Bronchial epithelial cell (primary cell): ENCODE measurements at regions not wholly inside any gene's neighbourhood (a gene's known extent, or its start where the extent isn't known, plus 50 kb on each side); places are given as distances from the start of the nearest gene placed in this dataset.

Experiments used
- DNase-seq: peaks from one replicate; pipeline ENCODE4 v3.0.0-alpha.2; 2010; ENCODE audit warnings: low read depth
- FAIRE-seq: peaks from 2 replicates; lab custom pipeline; 2011; peaks lifted over from hg19 to GRCh38; lab: Jason Lieb, UNC
- H3K27me3 ChIP-seq: 2 replicates; pipeline ENCODE4 v1.5.1; 2011; ENCODE audit warnings: low read length; ENCODE audit not compliant: control insufficient read depth, insufficient read depth
- H3K36me3 ChIP-seq: 2 replicates; pipeline ENCODE4 v1.5.1; 2011; ENCODE audit warnings: low read length; ENCODE audit not compliant: control insufficient read depth, insufficient read depth
- H3K4me3 ChIP-seq: 2 replicates; pipeline ENCODE4 v1.5.1; 2011; ENCODE audit warnings: mild to moderate bottlenecking, low read depth, low read length, control low read depth
- TF ChIP-seq, protein P1 (sequence below): IDR thresholded peaks from 2 replicates; pipeline ENCODE4 v1.5.1; 2011; ENCODE audit warnings: mild to moderate bottlenecking, moderate library complexity, low read length, control low read depth, inconsistent platforms; ENCODE audit not compliant: insufficient read depth, severe bottlenecking

- no peaks in the 10 kb centered on the region for H3K27me3 ChIP-seq
- H3K36me3 ChIP-seq, result no peaks in the 10 kb centered on the region
- no peak overlapping the region for H3K4me3 ChIP-seq
- DNase-seq (peak; percentile 70), FAIRE-seq (no peak)
- TF ChIP-seq, protein P1, sequence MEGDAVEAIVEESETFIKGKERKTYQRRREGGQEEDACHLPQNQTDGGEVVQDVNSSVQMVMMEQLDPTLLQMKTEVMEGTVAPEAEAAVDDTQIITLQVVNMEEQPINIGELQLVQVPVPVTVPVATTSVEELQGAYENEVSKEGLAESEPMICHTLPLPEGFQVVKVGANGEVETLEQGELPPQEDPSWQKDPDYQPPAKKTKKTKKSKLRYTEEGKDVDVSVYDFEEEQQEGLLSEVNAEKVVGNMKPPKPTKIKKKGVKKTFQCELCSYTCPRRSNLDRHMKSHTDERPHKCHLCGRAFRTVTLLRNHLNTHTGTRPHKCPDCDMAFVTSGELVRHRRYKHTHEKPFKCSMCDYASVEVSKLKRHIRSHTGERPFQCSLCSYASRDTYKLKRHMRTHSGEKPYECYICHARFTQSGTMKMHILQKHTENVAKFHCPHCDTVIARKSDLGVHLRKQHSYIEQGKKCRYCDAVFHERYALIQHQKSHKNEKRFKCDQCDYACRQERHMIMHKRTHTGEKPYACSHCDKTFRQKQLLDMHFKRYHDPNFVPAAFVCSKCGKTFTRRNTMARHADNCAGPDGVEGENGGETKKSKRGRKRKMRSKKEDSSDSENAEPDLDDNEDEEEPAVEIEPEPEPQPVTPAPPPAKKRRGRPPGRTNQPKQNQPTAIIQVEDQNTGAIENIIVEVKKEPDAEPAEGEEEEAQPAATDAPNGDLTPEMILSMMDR, result no peak
These were observed 280.2 kb downstream of the SNX13 start for GRCh38 chr7:17660116-17660515.

GRCh38 chr7:17661982-17662585 lies 278.2 kb downstream of the SNX13 start:
- TF ChIP-seq, protein P1, result no peak
- peak; percentile 55 for FAIRE-seq

DNA sequence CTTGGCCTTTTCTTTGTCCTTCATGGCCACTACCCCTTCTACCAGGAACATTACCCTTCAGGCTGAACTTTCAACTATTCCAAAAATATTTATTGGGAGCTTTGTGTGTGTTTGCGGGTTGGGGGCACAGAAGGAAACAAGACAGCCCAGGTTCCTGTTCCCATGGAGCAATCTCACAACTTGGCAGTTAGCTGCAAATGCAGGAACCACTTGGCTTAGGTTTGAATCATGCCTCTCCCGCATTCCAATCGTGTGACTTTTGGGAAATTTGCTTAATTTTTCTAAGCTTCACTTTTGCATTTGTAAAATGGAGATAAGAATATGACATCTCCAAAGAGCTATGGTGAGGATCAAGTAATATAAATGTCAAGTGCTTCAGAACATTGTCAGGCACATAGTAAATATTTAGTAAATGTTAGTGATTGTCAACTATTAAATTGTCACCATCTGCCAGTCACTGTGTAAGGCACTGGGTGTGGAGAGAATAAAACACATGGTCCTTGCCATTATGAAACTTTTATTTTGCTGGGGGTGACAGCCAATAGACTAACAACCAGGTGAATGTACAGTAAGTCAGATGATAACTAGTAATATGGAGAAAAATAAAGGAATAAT lies 277.1 kb downstream of the SNX13 start:
- H3K27me3 ChIP-seq, result no peaks in the 10 kb centered on the region
- H3K36me3 ChIP-seq, result no peaks in the 10 kb centered on the region
- FAIRE-seq (no peak), DNase-seq (peak; percentile 78)
- no peak overlapping the region for H3K4me3 ChIP-seq
- TF ChIP-seq, protein P1, result no peak

More at GRCh38 chr7:17661982-17662585, 278.2 kb downstream of the SNX13 start:
- Histone ChIP-seq H3K36me3 (no peaks in the 10 kb centered on the region), H3K27me3 (no peaks in the 10 kb centered on the region), H3K4me3 (no peak overlapping the region)
- peak; percentile 68 for DNase-seq

- TF ChIP-seq, protein P1, result no peak
- Histone ChIP-seq H3K36me3 (no peaks in the 10 kb centered on the region), H3K4me3 (no peak overlapping the region), H3K27me3 (no peaks in the 10 kb centered on the region)
- FAIRE-seq (no peak), DNase-seq (no peak)
These were observed 275.3 kb downstream of the SNX13 start for GRCh38 chr7:17665029-17665428.

- TF ChIP-seq, protein P1, result no peak
- no peak overlapping the region for H3K4me3 ChIP-seq
- no peaks in the 10 kb centered on the region for H3K36me3 ChIP-seq
- FAIRE-seq (no peak), DNase-seq (no peak)
- H3K27me3 ChIP-seq, result no peaks in the 10 kb centered on the region
These were observed 272.2 kb downstream of the SNX13 start for GRCh38 chr7:17668122-17668521.
